Stromal cell of bone marrow (primary cell): ENCODE measurements at regions not wholly inside any gene's neighbourhood (a gene's known extent, or its start where the extent isn't known, plus 50 kb on each side); places are given as distances from the start of the nearest gene placed in this dataset.

Experiments used
- DNase-seq: peaks from one replicate; pipeline ENCODE4 v3.0.0-alpha.2; 2012; ENCODE audit warnings: low read depth

DNA sequence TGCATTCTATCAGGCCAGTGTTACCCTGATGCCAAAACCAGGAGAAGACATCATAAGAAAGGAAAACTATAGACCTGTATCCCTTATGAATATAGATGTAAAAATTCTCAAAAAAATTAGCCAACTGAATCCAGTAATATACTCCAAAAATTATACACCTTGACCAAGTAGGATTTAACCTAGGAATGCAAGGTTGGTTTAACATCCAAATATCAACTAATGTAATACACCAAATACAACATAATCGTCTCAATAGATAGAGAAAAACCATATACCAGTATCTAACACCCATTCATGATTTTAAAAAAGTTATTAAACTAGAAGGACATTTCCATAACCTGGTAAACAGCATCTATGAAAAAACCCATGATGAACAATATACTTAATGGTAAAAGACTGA lies 56.5 kb upstream of the SELENOK start:
- DNase-seq, result no peak

DNA sequence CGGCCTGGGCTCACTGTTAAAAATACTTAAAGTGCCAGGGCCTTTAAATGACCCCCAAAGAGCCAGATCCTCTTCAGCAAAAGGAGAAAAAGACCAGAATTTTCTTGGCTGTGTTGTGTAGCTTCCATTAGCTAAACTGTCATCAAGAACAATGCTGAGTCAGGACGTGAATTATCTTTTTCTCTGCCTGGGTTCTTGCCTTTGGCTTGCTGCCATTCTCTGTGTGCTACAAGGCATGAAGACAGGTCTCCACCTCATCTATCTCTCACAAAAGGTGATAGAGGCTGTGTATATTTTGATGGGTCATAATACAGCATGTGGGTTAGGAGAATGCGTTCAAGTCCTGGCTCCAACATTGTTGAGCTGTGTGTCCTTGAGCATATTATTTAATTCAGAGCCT lies 52.4 kb upstream of the SELENOK start:
- DNase-seq, result no peak

DNA sequence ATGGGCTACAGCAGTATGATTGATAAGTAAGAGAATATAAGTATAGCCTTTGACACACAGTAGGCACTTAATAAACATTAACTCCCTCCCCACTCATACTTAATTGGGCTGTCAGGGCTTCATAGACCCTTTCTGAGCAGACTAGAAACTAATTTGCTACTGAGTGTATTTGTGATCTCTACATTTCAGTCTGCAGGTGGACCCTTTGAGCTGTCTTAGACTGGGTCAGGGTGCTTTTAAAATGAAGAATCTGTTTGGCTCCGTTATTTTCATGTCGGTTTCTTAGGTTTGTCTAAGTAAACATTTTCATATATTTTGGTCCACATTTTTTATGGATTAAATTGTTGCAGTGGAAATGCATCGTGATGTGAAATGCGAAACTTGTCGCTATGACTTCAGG lies 50.3 kb upstream of the SELENOK start:
- DNase-seq, result peak; percentile 5
